Right cardiac atrium (tissue), 5 donors: ENCODE measurements at regions not wholly inside any gene's neighbourhood (a gene's known extent, or its start where the extent isn't known, plus 50 kb on each side); places are given as distances from the start of the nearest gene placed in this dataset.

Experiments
- ATAC-seq, 2 donors: fragments of 200-7000 bp; cut with Tn5 transposase; one replicate each; pipeline versions ENCODE4 v1.8.0 to v1.9.1; 2020; ENCODE audit warnings: moderate library complexity in 2 of 2, mild to moderate bottlenecking in 1 of 2
- DNase-seq, 3 donors: peaks; one replicate each; pipeline ENCODE4 v3.0.0-alpha.2; 2020
- H3K27ac ChIP-seq: one replicate; pipeline ENCODE4 v1.5.1; 2013; ENCODE audit warnings: mild to moderate bottlenecking, low read length, control low read depth, moderate library complexity
- H3K27me3 ChIP-seq: one replicate; pipeline ENCODE4 v1.6.1; 2013; ENCODE audit not compliant: control insufficient read depth, insufficient read depth
- H3K4me1 ChIP-seq: one replicate; pipeline ENCODE4 v1.6.1; 2013; ENCODE audit warnings: low read length; ENCODE audit not compliant: control insufficient read depth, insufficient read depth
- H3K4me3 ChIP-seq: one replicate; pipeline ENCODE4 v1.5.1; 2013; ENCODE audit warnings: low read length, control low read depth
- H3K9me3 ChIP-seq: one replicate; pipeline ENCODE4 v1.6.1; 2013; ENCODE audit warnings: low read length; ENCODE audit not compliant: control insufficient read depth
- WGBS: extraction: QIAGEN DNeasy Blood & Tissue Kit; methylation state at CpG from one replicate; pipeline ENCODE4 v1.1.7; 2013; 5-methylcytosine and 5-hydroxymethylcytosine counted together
- intact Hi-C, 4 donors: fragments of 100-400 bp; cut with DNase I; formaldehyde crosslinking; loops; one replicate each; pipeline versions ENCODE4 v1.11.0 to v1.14.0; 2022 to 2023
- donor health status: healthy with polysubstance abuse.
- donor health status: DM: no; HTN: yes; CAD: no.
- donor health status: DM: no; HTN: no; CAD: no.
- donor health status: DM: no; HTN: yes; CAD: no; lungs with severe emphysema.
- donor health status: DM: yes; HTN: yes; CAD: no.

- intact Hi-C loops: no loop called here
- ATAC-seq: no peak
Measured at GRCh38 chr15:79539401-79539800, 107.3 kb downstream of the MINAR1 start.

GRCh38 chr15:79540551-79540950 is 108.4 kb downstream of the MINAR1 start:
- ATAC-seq: no peak

More at GRCh38 chr15:79539401-79539800, 107.3 kb downstream of the MINAR1 start:
- 73% methylated on average over 3 of the region's 3 CpGs for WGBS
- Histone ChIP-seq H3K27ac (no peak overlapping the region), H3K4me1 (no peaks in the 10 kb centered on the region), H3K9me3 (no peaks in the 10 kb centered on the region), H3K4me3 (no peak overlapping the region), H3K27me3 (no peaks in the 10 kb centered on the region)
- no peak for DNase-seq

GRCh38 chr15:79541196-79541595 is 109.1 kb downstream of the MINAR1 start:
- intact Hi-C loops: no loop called here
- ATAC-seq (no peak), DNase-seq (no peak)
- Histone ChIP-seq H3K27me3 (no peaks in the 10 kb centered on the region), H3K4me1 (no peaks in the 10 kb centered on the region), H3K27ac (no peak overlapping the region), H3K4me3 (no peak overlapping the region), H3K9me3 (no peaks in the 10 kb centered on the region)
- 79% methylated on average over 3 of the region's 3 CpGs for WGBS

More at GRCh38 chr15:79540551-79540950, 108.4 kb downstream of the MINAR1 start:
- no peaks in the 10 kb centered on the region for H3K27me3 ChIP-seq
- H3K27ac ChIP-seq: no peak overlapping the region
- no peak for DNase-seq
- H3K9me3 ChIP-seq: no peaks in the 10 kb centered on the region
- intact Hi-C loops: no loop called here
- H3K4me3 ChIP-seq: no peak overlapping the region
- H3K4me1 ChIP-seq: no peaks in the 10 kb centered on the region
- WGBS: 81% methylated on average over 2 of the region's 2 CpGs

GRCh38 chr15:79543097-79543496 is 111.0 kb downstream of the MINAR1 start:
- Histone ChIP-seq H3K4me3 (no peak overlapping the region), H3K4me1 (no peaks in the 10 kb centered on the region), H3K9me3 (no peaks in the 10 kb centered on the region), H3K27ac (no peak overlapping the region), H3K27me3 (no peaks in the 10 kb centered on the region)
- ATAC-seq (no peak), DNase-seq (no peak)
- intact Hi-C loops: no loop called here

- Histone ChIP-seq H3K27me3 (no peaks in the 10 kb centered on the region), H3K4me1 (no peaks in the 10 kb centered on the region), H3K27ac (no peak overlapping the region), H3K9me3 (no peaks in the 10 kb centered on the region), H3K4me3 (no peak overlapping the region)
- ATAC-seq: no peak
- WGBS: 51% methylated on average over 2 of the region's 2 CpGs
- intact Hi-C loops: no loop called here
- DNase-seq: no peak
Measured at GRCh38 chr15:79549196-79549595, 117.1 kb downstream of the MINAR1 start.

GRCh38 chr15:79560384-79560783 is 128.2 kb downstream of the MINAR1 start:
- intact Hi-C loops: no loop called here
- DNase-seq: no peak
- 95% methylated on average over 24 of the region's 24 CpGs for WGBS
- no peaks in the 10 kb centered on the region for H3K9me3 ChIP-seq
- no peaks in the 10 kb centered on the region for H3K4me1 ChIP-seq
- no peak for ATAC-seq
- no peak overlapping the region for H3K27ac ChIP-seq
- no peak overlapping the region for H3K4me3 ChIP-seq
- no peaks in the 10 kb centered on the region for H3K27me3 ChIP-seq

- WGBS: 62% methylated on average over 4 of the region's 4 CpGs
- Histone ChIP-seq H3K4me1 (no peaks in the 10 kb centered on the region), H3K4me3 (no peak overlapping the region), H3K27ac (no peak overlapping the region), H3K9me3 (no peaks in the 10 kb centered on the region), H3K27me3 (no peaks in the 10 kb centered on the region)
- DNase-seq (no peak), ATAC-seq (no peak)
- intact Hi-C loops: no loop called here
Measured at GRCh38 chr15:79561982-79562381, 129.8 kb downstream of the MINAR1 start.

GRCh38 chr15:79562403-79562815 is 130.3 kb downstream of the MINAR1 start:
- WGBS: 75% methylated on average over 14 of the region's 14 CpGs
- intact Hi-C loops: no loop called here
- H3K4me1 ChIP-seq: no peaks in the 10 kb centered on the region
- ATAC-seq: no peak
- no peak for DNase-seq
- no peak overlapping the region for H3K27ac ChIP-seq
- H3K9me3 ChIP-seq: no peaks in the 10 kb centered on the region
- no peaks in the 10 kb centered on the region for H3K27me3 ChIP-seq
- no peak overlapping the region for H3K4me3 ChIP-seq

GRCh38 chr15:79562899-79563298 is 130.8 kb downstream of the MINAR1 start:
- Histone ChIP-seq H3K27me3 (no peaks in the 10 kb centered on the region), H3K27ac (no peak overlapping the region), H3K4me1 (no peaks in the 10 kb centered on the region), H3K9me3 (no peaks in the 10 kb centered on the region), H3K4me3 (no peak overlapping the region)
- no peak for DNase-seq
- WGBS: 81% methylated on average over 10 of the region's 10 CpGs
- ATAC-seq: no peak
- intact Hi-C loops: no loop called here

GRCh38 chr15:79570004-79570403 is 137.9 kb downstream of the MINAR1 start:
- H3K4me1 ChIP-seq: no peaks in the 10 kb centered on the region
- H3K27ac ChIP-seq: no peak overlapping the region
- intact Hi-C loops: no loop called here
- no peak overlapping the region for H3K4me3 ChIP-seq
- DNase-seq (no peak), ATAC-seq (no peak)
- H3K27me3 ChIP-seq: no peaks in the 10 kb centered on the region
- no peaks in the 10 kb centered on the region for H3K9me3 ChIP-seq
- WGBS: 44% methylated on average over 2 of the region's 2 CpGs

- no peaks in the 10 kb centered on the region for H3K9me3 ChIP-seq
- H3K4me3 ChIP-seq: no peak overlapping the region
- H3K4me1 ChIP-seq: no peaks in the 10 kb centered on the region
- DNase-seq (no peak), ATAC-seq (no peak)
- H3K27me3 ChIP-seq: no peaks in the 10 kb centered on the region
- intact Hi-C loops: no loop called here
- no peak overlapping the region for H3K27ac ChIP-seq
- WGBS: 63% methylated on average over 6 of the region's 6 CpGs
Measured at GRCh38 chr15:79572691-79573404, 140.7 kb downstream of the MINAR1 start.
